ENCODE measurements at regions not wholly inside any gene's neighbourhood (a gene's known extent, or its start where the extent isn't known, plus 50 kb on each side); places are given as distances from the start of the nearest gene placed in this dataset.

DNA sequence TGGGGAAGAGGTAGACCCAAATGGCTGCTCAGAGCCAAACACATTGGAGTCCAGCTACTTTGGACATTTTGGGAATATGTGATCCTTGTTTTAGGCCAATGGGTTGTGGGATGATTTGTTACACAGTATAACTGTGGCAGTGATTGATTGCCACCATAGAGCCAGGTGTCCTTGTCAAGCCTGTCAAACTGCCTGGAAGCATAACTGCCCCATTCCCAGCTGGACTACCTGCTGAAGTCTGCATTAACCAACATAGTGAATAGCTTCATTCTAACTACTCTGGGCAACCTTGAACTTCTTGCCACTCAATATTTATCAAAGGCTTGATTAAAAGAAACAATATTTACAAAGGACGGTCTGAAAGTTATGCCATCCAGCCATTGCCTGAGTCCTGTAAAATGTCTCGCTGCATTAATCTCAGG lies 164.7 kb downstream of the LINC00237 start (continued):
- TF ChIP-seq, protein P1, sequence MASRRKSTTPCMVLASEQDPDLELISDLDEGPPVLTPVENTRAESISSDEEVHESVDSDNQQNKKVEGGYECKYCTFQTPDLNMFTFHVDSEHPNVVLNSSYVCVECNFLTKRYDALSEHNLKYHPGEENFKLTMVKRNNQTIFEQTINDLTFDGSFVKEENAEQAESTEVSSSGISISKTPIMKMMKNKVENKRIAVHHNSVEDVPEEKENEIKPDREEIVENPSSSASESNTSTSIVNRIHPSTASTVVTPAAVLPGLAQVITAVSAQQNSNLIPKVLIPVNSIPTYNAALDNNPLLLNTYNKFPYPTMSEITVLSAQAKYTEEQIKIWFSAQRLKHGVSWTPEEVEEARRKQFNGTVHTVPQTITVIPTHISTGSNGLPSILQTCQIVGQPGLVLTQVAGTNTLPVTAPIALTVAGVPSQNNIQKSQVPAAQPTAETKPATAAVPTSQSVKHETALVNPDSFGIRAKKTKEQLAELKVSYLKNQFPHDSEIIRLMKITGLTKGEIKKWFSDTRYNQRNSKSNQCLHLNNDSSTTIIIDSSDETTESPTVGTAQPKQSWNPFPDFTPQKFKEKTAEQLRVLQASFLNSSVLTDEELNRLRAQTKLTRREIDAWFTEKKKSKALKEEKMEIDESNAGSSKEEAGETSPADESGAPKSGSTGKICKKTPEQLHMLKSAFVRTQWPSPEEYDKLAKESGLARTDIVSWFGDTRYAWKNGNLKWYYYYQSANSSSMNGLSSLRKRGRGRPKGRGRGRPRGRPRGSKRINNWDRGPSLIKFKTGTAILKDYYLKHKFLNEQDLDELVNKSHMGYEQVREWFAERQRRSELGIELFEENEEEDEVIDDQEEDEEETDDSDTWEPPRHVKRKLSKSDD (CRISPR knock-in tag; IDR thresholded peaks at IDR 0.05; ENCODE audit: low read depth): peak; percentile 22; the same call in 1 of the 2 replicates
- peak; percentile 47; the same call in 1 of the 2 replicates for TF ChIP-seq HNF4A (CRISPR knock-in tag; IDR thresholded peaks at IDR 0.05)
- TF ChIP-seq ZSCAN21 (CRISPR knock-in tag; IDR thresholded peaks at IDR 0.05; ENCODE audit: borderline replicate concordance): peak; percentile 67; the same call in 1 of the 2 replicates
- TF ChIP-seq, protein P2, sequence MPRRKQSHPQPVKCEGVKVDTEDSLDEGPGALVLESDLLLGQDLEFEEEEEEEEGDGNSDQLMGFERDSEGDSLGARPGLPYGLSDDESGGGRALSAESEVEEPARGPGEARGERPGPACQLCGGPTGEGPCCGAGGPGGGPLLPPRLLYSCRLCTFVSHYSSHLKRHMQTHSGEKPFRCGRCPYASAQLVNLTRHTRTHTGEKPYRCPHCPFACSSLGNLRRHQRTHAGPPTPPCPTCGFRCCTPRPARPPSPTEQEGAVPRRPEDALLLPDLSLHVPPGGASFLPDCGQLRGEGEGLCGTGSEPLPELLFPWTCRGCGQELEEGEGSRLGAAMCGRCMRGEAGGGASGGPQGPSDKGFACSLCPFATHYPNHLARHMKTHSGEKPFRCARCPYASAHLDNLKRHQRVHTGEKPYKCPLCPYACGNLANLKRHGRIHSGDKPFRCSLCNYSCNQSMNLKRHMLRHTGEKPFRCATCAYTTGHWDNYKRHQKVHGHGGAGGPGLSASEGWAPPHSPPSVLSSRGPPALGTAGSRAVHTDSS (CRISPR knock-in tag; conservative IDR thresholded peaks at IDR 0.05): no peak
- TF ChIP-seq, protein P3, sequence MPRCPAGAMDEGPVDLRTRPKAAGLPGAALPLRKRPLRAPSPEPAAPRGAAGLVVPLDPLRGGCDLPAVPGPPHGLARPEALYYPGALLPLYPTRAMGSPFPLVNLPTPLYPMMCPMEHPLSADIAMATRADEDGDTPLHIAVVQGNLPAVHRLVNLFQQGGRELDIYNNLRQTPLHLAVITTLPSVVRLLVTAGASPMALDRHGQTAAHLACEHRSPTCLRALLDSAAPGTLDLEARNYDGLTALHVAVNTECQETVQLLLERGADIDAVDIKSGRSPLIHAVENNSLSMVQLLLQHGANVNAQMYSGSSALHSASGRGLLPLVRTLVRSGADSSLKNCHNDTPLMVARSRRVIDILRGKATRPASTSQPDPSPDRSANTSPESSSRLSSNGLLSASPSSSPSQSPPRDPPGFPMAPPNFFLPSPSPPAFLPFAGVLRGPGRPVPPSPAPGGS (CRISPR knock-in tag; IDR thresholded peaks at IDR 0.05): no peak
- no peak for TF ChIP-seq ZNF577 (CRISPR knock-in tag; IDR thresholded peaks at IDR 0.05; ENCODE audit: borderline replicate concordance, low read depth)
- no peak for TF ChIP-seq HMGA1 (CRISPR knock-in tag; conservative IDR thresholded peaks at IDR 0.05)
- TF ChIP-seq ZNF790 (CRISPR knock-in tag; IDR thresholded peaks at IDR 0.05; ENCODE audit: borderline replicate concordance): no peak
- peak; percentile 51; the same call in 1 of the 2 replicates for TF ChIP-seq TARDBP (CRISPR knock-in tag; IDR thresholded peaks at IDR 0.05)
- no peak for TF ChIP-seq ZBTB38 (CRISPR knock-in tag; IDR thresholded peaks at IDR 0.05)
- no peak for TF ChIP-seq CCDC6 (CRISPR knock-in tag; IDR thresholded peaks at IDR 0.05)
- no peak for TF ChIP-seq KLF9 (CRISPR knock-in tag; IDR thresholded peaks at IDR 0.05; ENCODE audit: low read depth)
- peak; percentile 51; the same call in 1 of the 2 replicates for TF ChIP-seq NFIC (IDR thresholded peaks at IDR 0.05; ENCODE audit: low read length)
- 0 out of 2 replicates have a peak, but pooled peaks have one; percentile 24 for TF ChIP-seq GATAD1 (CRISPR knock-in tag; IDR thresholded peaks at IDR 0.05)
- no peak for TF ChIP-seq NFKBIZ (CRISPR knock-in tag; IDR thresholded peaks at IDR 0.05)
- peak; percentile 70; the same call in 1 of the 2 replicates for TF ChIP-seq TCF7L2 (IDR thresholded peaks at IDR 0.05; ENCODE audit: low read depth, low read length)
- TF ChIP-seq KLF16 (CRISPR knock-in tag; IDR thresholded peaks at IDR 0.05): peak in 1 of 2 experiments; percentile 41; a peak in 1 of 4 replicates
- 0 out of 2 replicates have a peak, but pooled peaks have one; percentile 44 for TF ChIP-seq ZMYM3 (CRISPR knock-in tag; IDR thresholded peaks at IDR 0.05)
